IMR-90 (cell line): ENCODE measurements at regions not wholly inside any gene's neighbourhood (a gene's known extent, or its start where the extent isn't known, plus 50 kb on each side); places are given as distances from the start of the nearest gene placed in this dataset.

Source experiments
- ATAC-seq: fragments of 200-7000 bp; cut with Tn5 transposase; 2 replicates; pipeline ENCODE4 v1.9.1; 2020; ENCODE audit warnings: low read depth, mild to moderate bottlenecking, moderate library complexity
- BruUV-seq: library from RNA; stranded (reverse); fragments of 400-500 nt; replicated peaks from 2 replicates; lab custom pipeline; 2021; lab: Mats Ljungman, UMichigan
- CTCF ChIA-PET: fragments of 300-600 bp; formaldehyde crosslinking; extraction: SDS; loops from one replicate; lab custom pipeline; 2021; ENCODE audit warnings: antibody characterized with exemption; lab: Yijun Ruan, JAX
- POLR2A ChIA-PET: fragments of 300-600 bp; sonication (Branson Sonifier 250); formaldehyde crosslinking; loops from one replicate; lab custom pipeline; 2022; ENCODE audit warnings: antibody characterized with exemption; ENCODE audit not compliant: unreplicated experiment; lab: Charles Lee
- DNase-seq: peaks from one replicate; pipeline ENCODE4 v3.0.0; 2013
- H2AFZ ChIP-seq: replicated peaks from 2 replicates; pipeline ENCODE3; 2013; ENCODE audit warnings: low read length, mild to moderate bottlenecking; ENCODE audit not compliant: poor library complexity
- H2AK5ac ChIP-seq: 2 replicates; pipeline ENCODE4 v1.6.1; 2013; ENCODE audit warnings: low read depth, low read length, inconsistent platforms
- H2AK9ac ChIP-seq: replicated peaks from 2 replicates; pipeline ENCODE3; 2013; ENCODE audit warnings: mild to moderate bottlenecking, low read depth, low read length, moderate library complexity; ENCODE audit not compliant: poor library complexity
- H2BK120ac ChIP-seq: 2 replicates; pipeline ENCODE4 v1.6.1; 2013; ENCODE audit warnings: low read depth, low read length, inconsistent platforms
- H2BK15ac ChIP-seq: 3 replicates; pipeline ENCODE4 v1.6.1; 2013; ENCODE audit warnings: low read depth, low read length, inconsistent platforms
- H2BK20ac ChIP-seq: 2 replicates; pipeline ENCODE4 v1.6.1; 2013; ENCODE audit warnings: low read depth, mild to moderate bottlenecking, inconsistent platforms, low read length, moderate library complexity
- H2BK5ac ChIP-seq: 2 replicates; pipeline ENCODE4 v1.6.1; 2013; ENCODE audit warnings: mild to moderate bottlenecking, low read depth, low read length, inconsistent platforms; ENCODE audit not compliant: poor library complexity, severe bottlenecking
- H3K14ac ChIP-seq: replicated peaks from 2 replicates; pipeline ENCODE4 v1.6.1; 2013; ENCODE audit warnings: low read depth, low read length, inconsistent platforms
- H3K18ac ChIP-seq: 2 replicates; pipeline ENCODE4 v1.6.1; 2013; ENCODE audit warnings: low read depth, low read length, control low read depth
- H3K23ac ChIP-seq: 2 replicates; pipeline ENCODE4 v1.6.1; 2013; ENCODE audit warnings: low read depth, low read length, inconsistent platforms
- H3K27ac ChIP-seq: 2 replicates; pipeline ENCODE4 v1.5.1; 2013; ENCODE audit warnings: mild to moderate bottlenecking, control low read depth, low read length; ENCODE audit not compliant: insufficient read depth
- H3K27me3 ChIP-seq: 2 replicates; pipeline ENCODE4 v1.6.1; 2013; ENCODE audit warnings: low read length; ENCODE audit not compliant: control insufficient read depth, insufficient read depth
- H3K36me3 ChIP-seq: 2 replicates; pipeline ENCODE4 v1.6.1; 2013; ENCODE audit warnings: low read length, mixed read lengths; ENCODE audit not compliant: control insufficient read depth, insufficient read depth
- H3K4ac ChIP-seq: 2 replicates; pipeline ENCODE4 v1.6.1; 2013; ENCODE audit warnings: low read depth, low read length, inconsistent platforms
- H3K4me1 ChIP-seq: 2 replicates; pipeline ENCODE4 v1.6.1; 2013; ENCODE audit warnings: low read length, mixed read lengths; ENCODE audit not compliant: control insufficient read depth, insufficient read depth
- H3K4me2 ChIP-seq: 2 replicates; pipeline ENCODE4 v1.6.1; 2013; ENCODE audit warnings: low read depth, mild to moderate bottlenecking, control low read depth, low read length, moderate library complexity
- H3K4me3 ChIP-seq: 2 replicates; pipeline ENCODE4 v1.5.1; 2013; ENCODE audit warnings: low read depth, mild to moderate bottlenecking, control low read depth, low read length, moderate library complexity; ENCODE audit not compliant: insufficient read depth
- H3K56ac ChIP-seq: 2 replicates; pipeline ENCODE4 v1.6.1; 2013; ENCODE audit warnings: low read length, inconsistent platforms; ENCODE audit not compliant: insufficient read depth; ENCODE audit errors: extremely low read depth
- H3K79me1 ChIP-seq, 2 experiments: 2 replicates each; pipeline ENCODE4 v1.6.1; 2013; ENCODE audit warnings: low read length in 2 of 2, inconsistent platforms in 1 of 2, low read depth in 1 of 2
- H3K9ac ChIP-seq: 2 replicates; pipeline ENCODE4 v1.6.1; 2013; ENCODE audit warnings: low read depth, low read length, control low read depth
- H3K9me1 ChIP-seq: 2 replicates; pipeline ENCODE4 v1.6.1; 2013; ENCODE audit warnings: low read length, inconsistent platforms; ENCODE audit not compliant: insufficient read depth
- H3K9me3 ChIP-seq: 2 replicates; pipeline ENCODE4 v1.6.1; 2013; ENCODE audit warnings: low read length; ENCODE audit not compliant: control insufficient read depth, insufficient read depth
- H4K20me1 ChIP-seq: 2 replicates; pipeline ENCODE4 v1.6.1; 2013; ENCODE audit warnings: low read length, inconsistent platforms; ENCODE audit not compliant: insufficient read depth
- H4K5ac ChIP-seq: 2 replicates; pipeline ENCODE4 v1.6.1; 2013; ENCODE audit warnings: mild to moderate bottlenecking, low read depth, low read length, control low read depth
- H4K8ac ChIP-seq, 2 experiments: 2 replicates each; pipeline ENCODE4 v1.6.1; 2013; ENCODE audit warnings: low read depth in 2 of 2, low read length in 2 of 2, control low read depth in 1 of 2, inconsistent platforms in 1 of 2
- H4K91ac ChIP-seq: 2 replicates; pipeline ENCODE4 v1.6.1; 2013; ENCODE audit warnings: low read depth, low read length, inconsistent platforms; ENCODE audit not compliant: insufficient read depth
- CEBPB ChIP-seq: IDR thresholded peaks from 2 replicates; pipeline ENCODE4 v1.6.1; 2012; ENCODE audit warnings: low read depth, low read length, improper control_type of control experiment
- ELK1 ChIP-seq: fragments of 150-350 bp; IDR thresholded peaks from 2 replicates; pipeline ENCODE4 v1.6.1; 2016; ENCODE audit warnings: low read depth, mild to moderate bottlenecking, low read length, moderate library complexity, borderline replicate concordance
- MAFK ChIP-seq: IDR thresholded peaks from 2 replicates; pipeline ENCODE4 v1.6.1; 2012; ENCODE audit warnings: low read depth, low read length, improper control_type of control experiment
- MAZ ChIP-seq: IDR thresholded peaks from 2 replicates; pipeline ENCODE4 v1.6.1; 2012; ENCODE audit warnings: low read depth, mild to moderate bottlenecking, low read length, improper control_type of control experiment, moderate library complexity, borderline replicate concordance
- NFE2L2 ChIP-seq: fragments of 150-350 bp; IDR thresholded peaks from 2 replicates; pipeline ENCODE4 v1.6.1; 2016; ENCODE audit warnings: low read depth, mild to moderate bottlenecking, low read length
- WGBS, 2 experiments: methylation state at CpG; one replicate each; pipeline versions ENCODE4 v1.1.5 to v1.1.7; 2013; ENCODE audit warnings: missing lambda C conversion rate in 2 of 2; ENCODE audit not compliant: insufficient read length in 1 of 2; ENCODE audit errors: extremely low coverage in 2 of 2; 5-methylcytosine and 5-hydroxymethylcytosine counted together
- dilution Hi-C: fragments of 300-500 bp; cut with HindIII; formaldehyde crosslinking; loops from one replicate; pipeline ENCODE4 v1.14.3; 2018; ENCODE audit warnings: low sequenced_read_pairs; ENCODE audit not compliant: unreplicated experiment
- in situ Hi-C: fragments of 300-500 bp; cut with MboI; formaldehyde crosslinking; loops from 3 replicates; pipeline ENCODE4 v1.14.3; 2019; ENCODE audit warnings: low sequenced_read_pairs, inconsistent platforms, mixed read lengths
- intact Hi-C: fragments of 100-400 bp; cut with micrococcal nuclease; formaldehyde crosslinking; loops from 2 replicates; pipeline ENCODE4 v1.10.0; 2022

GRCh38 chr1:55990007-55990406 lies 589.4 kb downstream of the PLPP3 start:
- no peak overlapping the region for H4K5ac ChIP-seq
- no peak overlapping the region for H3K23ac ChIP-seq
- no peak overlapping the region for H4K91ac ChIP-seq
- H3K9ac ChIP-seq = no peak overlapping the region
- H3K27ac ChIP-seq = no peak overlapping the region
- no peak for TF ChIP-seq MAFK
- no peak for TF ChIP-seq ELK1
- TF ChIP-seq MAZ = no peak
- TF ChIP-seq CEBPB = no peak
- TF ChIP-seq NFE2L2 = no peak
- H3K9me3 ChIP-seq = no peaks in the 10 kb centered on the region; the same call in 1 of the 2 replicates
- H2BK20ac ChIP-seq = no peak overlapping the region
- no CpG with 5 or more reads among the region's 3 CpGs for WGBS, 2 experiments
- no peak overlapping the region for H2BK5ac ChIP-seq
- H3K4me1 ChIP-seq = no peaks in the 10 kb centered on the region
- intact Hi-C loops = no loop called here
- in situ Hi-C loops = no loop called here
- H3K4me3 ChIP-seq = no peak overlapping the region
- no peak overlapping the region for H2BK15ac ChIP-seq
- no peak overlapping the region for H2AFZ ChIP-seq
- H2BK120ac ChIP-seq = no peak overlapping the region
- H4K8ac ChIP-seq = no peak overlapping the region
- no peaks in the 10 kb centered on the region for H3K36me3 ChIP-seq
- dilution Hi-C loops = no loop called here
- H3K14ac ChIP-seq = no peak overlapping the region
- H3K4me2 ChIP-seq = no peak overlapping the region
- H2AK9ac ChIP-seq = no peak overlapping the region
- H3K9me1 ChIP-seq = no peaks in the 10 kb centered on the region
- BruUV-seq = no TSS peak
- no peaks in the 10 kb centered on the region for H3K79me1 ChIP-seq
- H3K27me3 ChIP-seq = peaks cover 3% of the 10 kb centered on the region
- H3K18ac ChIP-seq = no peak overlapping the region
- ATAC-seq (no peak), DNase-seq (no peak)
- H2AK5ac ChIP-seq = no peak overlapping the region
- ChIA-PET CTCF (no interaction called here), POLR2A (no interaction called here)
- H3K56ac ChIP-seq = no peak overlapping the region
- H4K20me1 ChIP-seq = no peaks in the 10 kb centered on the region
- no peak overlapping the region for H3K4ac ChIP-seq
